ENCODE measurements at regions not wholly inside any gene's neighbourhood (a gene's known extent, or its start where the extent isn't known, plus 50 kb on each side); places are given as distances from the start of the nearest gene placed in this dataset.

DNA sequence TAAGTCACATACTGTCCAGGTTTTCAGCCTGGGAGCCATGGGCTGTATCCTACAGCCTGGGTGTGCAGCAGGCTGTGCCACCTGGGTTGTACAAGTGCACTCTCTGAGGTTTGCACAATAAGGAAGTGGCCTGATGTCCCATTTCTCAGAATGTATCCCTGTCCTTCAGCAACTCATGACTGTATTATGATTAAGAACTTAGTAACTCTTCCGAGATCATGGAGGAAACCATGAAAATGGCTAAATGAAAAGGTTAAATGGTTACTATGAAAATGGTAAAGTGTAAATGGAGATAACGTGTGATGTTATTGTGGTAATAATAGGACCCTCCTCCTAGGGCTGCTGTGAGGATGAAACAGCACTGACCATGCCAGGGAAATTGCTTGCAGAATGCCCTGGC, 227.6 kb downstream of the ANKRD60 start:
- TF ChIP-seq EZH2 (IDR thresholded peaks at IDR 0.05; ENCODE audit: borderline replicate concordance, low read depth, low read length, poor library complexity, severe bottlenecking): no peak
- TF ChIP-seq, protein P1, sequence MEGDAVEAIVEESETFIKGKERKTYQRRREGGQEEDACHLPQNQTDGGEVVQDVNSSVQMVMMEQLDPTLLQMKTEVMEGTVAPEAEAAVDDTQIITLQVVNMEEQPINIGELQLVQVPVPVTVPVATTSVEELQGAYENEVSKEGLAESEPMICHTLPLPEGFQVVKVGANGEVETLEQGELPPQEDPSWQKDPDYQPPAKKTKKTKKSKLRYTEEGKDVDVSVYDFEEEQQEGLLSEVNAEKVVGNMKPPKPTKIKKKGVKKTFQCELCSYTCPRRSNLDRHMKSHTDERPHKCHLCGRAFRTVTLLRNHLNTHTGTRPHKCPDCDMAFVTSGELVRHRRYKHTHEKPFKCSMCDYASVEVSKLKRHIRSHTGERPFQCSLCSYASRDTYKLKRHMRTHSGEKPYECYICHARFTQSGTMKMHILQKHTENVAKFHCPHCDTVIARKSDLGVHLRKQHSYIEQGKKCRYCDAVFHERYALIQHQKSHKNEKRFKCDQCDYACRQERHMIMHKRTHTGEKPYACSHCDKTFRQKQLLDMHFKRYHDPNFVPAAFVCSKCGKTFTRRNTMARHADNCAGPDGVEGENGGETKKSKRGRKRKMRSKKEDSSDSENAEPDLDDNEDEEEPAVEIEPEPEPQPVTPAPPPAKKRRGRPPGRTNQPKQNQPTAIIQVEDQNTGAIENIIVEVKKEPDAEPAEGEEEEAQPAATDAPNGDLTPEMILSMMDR (conservative IDR thresholded peaks at IDR 0.05; ENCODE audit: low read depth, low read length): no peak
- Histone ChIP-seq H3K9me3 (ENCODE audit: low read depth, low read length, poor library complexity, severe bottlenecking) (no peaks in the 10 kb centered on the region), H3K4me1 (ENCODE audit: insufficient read depth, low read length, poor library complexity, severe bottlenecking) (no peaks in the 10 kb centered on the region), H3K27ac (ENCODE audit: low read depth, low read length, poor library complexity, severe bottlenecking) (no peak overlapping the region), H3K27me3 (replicated peaks; ENCODE audit: insufficient read depth, low read depth, low read length, poor library complexity) (peaks cover 11% of the 10 kb centered on the region), H3K4me3 (ENCODE audit: low read depth, low read length, poor library complexity, severe bottlenecking) (no peak overlapping the region), H3K36me3 (ENCODE audit: insufficient read depth, low read length, poor library complexity, severe bottlenecking) (no peaks in the 10 kb centered on the region)
- no peak for DNase-seq (ENCODE audit: low spot score)
- no TSS peak for BruUV-seq (replicated peaks)
- ChIA-PET CTCF (no interaction called here), POLR2A (ENCODE audit: low non-redundant PET) (no interaction called here)
- intact Hi-C loops (cut with micrococcal nuclease; ENCODE audit: unreplicated experiment): no loop called here

DNA sequence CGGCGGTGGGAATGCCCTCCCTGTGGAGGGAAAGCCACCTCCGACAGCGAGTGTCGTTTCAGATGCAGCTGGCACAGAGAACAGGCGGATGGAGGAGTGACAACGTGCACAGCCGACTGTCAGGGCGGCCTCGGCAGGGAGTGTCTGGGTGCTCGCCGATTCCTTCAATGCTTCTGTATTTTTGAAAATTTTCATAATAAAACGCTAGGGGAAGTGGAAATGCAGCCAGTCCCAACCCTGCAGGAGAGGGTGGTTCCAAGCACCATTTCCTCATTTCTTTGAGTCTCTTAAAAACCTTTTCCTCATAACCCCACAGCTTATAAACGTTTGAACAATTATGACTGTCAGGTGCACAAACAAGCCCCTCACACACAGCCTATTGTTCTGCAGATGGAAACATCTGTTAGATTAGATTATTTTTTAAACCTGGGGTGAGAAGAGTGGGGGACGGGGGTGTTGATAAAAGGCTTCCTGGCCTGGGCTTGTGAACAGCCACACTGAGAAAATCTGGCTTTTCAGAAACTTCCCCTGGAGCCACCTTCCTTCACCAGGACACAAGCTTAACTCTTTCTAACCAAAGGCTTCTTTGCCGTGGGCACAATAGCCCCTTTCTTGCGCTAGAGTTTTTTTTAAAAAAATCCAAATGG, 228.9 kb downstream of the ANKRD60 start:
- no TSS peak for BruUV-seq (replicated peaks)
- ChIA-PET POLR2A (ENCODE audit: low non-redundant PET) (no interaction called here), CTCF (no interaction called here)

GRCh38 chr20:57998981-57999464, 229.4 kb downstream of the ANKRD60 start:
- ChIA-PET POLR2A (ENCODE audit: low non-redundant PET) (no interaction called here), CTCF (no interaction called here)
- no peaks in the 10 kb centered on the region for H3K9me3 ChIP-seq (ENCODE audit: low read depth, low read length, poor library complexity, severe bottlenecking)
- no peak overlapping the region for H3K27ac ChIP-seq (ENCODE audit: low read depth, low read length, poor library complexity, severe bottlenecking)
- DNase-seq (ENCODE audit: low spot score): no peak
- BruUV-seq (replicated peaks): no TSS peak
- peaks cover 11% of the 10 kb centered on the region for H3K27me3 ChIP-seq (replicated peaks; ENCODE audit: insufficient read depth, low read depth, low read length, poor library complexity)
- no peaks in the 10 kb centered on the region for H3K4me1 ChIP-seq (ENCODE audit: insufficient read depth, low read length, poor library complexity, severe bottlenecking)
- TF ChIP-seq, protein P1 (conservative IDR thresholded peaks at IDR 0.05; ENCODE audit: low read depth, low read length): no peak
- TF ChIP-seq EZH2 (IDR thresholded peaks at IDR 0.05; ENCODE audit: borderline replicate concordance, low read depth, low read length, poor library complexity, severe bottlenecking): no peak
- no peak overlapping the region for H3K4me3 ChIP-seq (ENCODE audit: low read depth, low read length, poor library complexity, severe bottlenecking)
- intact Hi-C loops (cut with micrococcal nuclease; ENCODE audit: unreplicated experiment): no loop called here
- H3K36me3 ChIP-seq (ENCODE audit: insufficient read depth, low read length, poor library complexity, severe bottlenecking): no peaks in the 10 kb centered on the region

More for the DNA sequence above, 228.9 kb downstream of the ANKRD60 start:
- Histone ChIP-seq H3K4me3 (ENCODE audit: low read depth, low read length, poor library complexity, severe bottlenecking) (no peak overlapping the region), H3K36me3 (ENCODE audit: insufficient read depth, low read length, poor library complexity, severe bottlenecking) (no peaks in the 10 kb centered on the region), H3K27me3 (replicated peaks; ENCODE audit: insufficient read depth, low read depth, low read length, poor library complexity) (peaks cover 11% of the 10 kb centered on the region), H3K4me1 (ENCODE audit: insufficient read depth, low read length, poor library complexity, severe bottlenecking) (no peaks in the 10 kb centered on the region), H3K9me3 (ENCODE audit: low read depth, low read length, poor library complexity, severe bottlenecking) (no peaks in the 10 kb centered on the region), H3K27ac (ENCODE audit: low read depth, low read length, poor library complexity, severe bottlenecking) (no peak overlapping the region)
- no peak for TF ChIP-seq EZH2 (IDR thresholded peaks at IDR 0.05; ENCODE audit: borderline replicate concordance, low read depth, low read length, poor library complexity, severe bottlenecking)
- TF ChIP-seq, protein P1 (conservative IDR thresholded peaks at IDR 0.05; ENCODE audit: low read depth, low read length): no peak
- intact Hi-C loops (cut with micrococcal nuclease; ENCODE audit: unreplicated experiment): no loop called here
- no peak for DNase-seq (ENCODE audit: low spot score)
